ENCODE measurements at regions not wholly inside any gene's neighbourhood (a gene's known extent, or its start where the extent isn't known, plus 50 kb on each side); places are given as distances from the start of the nearest gene placed in this dataset.
"Not testable (repeated sequence)": the region's sequence is repeated elsewhere in the genome, so short reads cannot be mapped to it uniquely, and the experiment has no call there.

- no peak for DNase-seq (ENCODE audit: low read depth)
Observed at GRCh38 chr5:92992073-92992472, 588.9 kb downstream of the NR2F1-AS1 start.

- DNase-seq (ENCODE audit: low read depth), result no peak
Observed at GRCh38 chr5:92991581-92992067, 589.4 kb downstream of the NR2F1-AS1 start.

GRCh38 chr5:92990771-92991170 is 590.2 kb downstream of the NR2F1-AS1 start:
- DNase-seq (ENCODE audit: low read depth), result no peak

GRCh38 chr5:92981001-92981400 is 600.0 kb downstream of the NR2F1-AS1 start:
- no peak for DNase-seq (ENCODE audit: low read depth)

- DNase-seq (ENCODE audit: low read depth), result no peak
Observed at GRCh38 chr5:92980491-92980890, 600.5 kb downstream of the NR2F1-AS1 start.

GRCh38 chr5:92979716-92980115 is 601.3 kb downstream of the NR2F1-AS1 start:
- DNase-seq (ENCODE audit: low read depth), result no peak

GRCh38 chr5:92977846-92978540 is 603.0 kb downstream of the NR2F1-AS1 start:
- no peak for DNase-seq (ENCODE audit: low read depth)

- DNase-seq (ENCODE audit: low read depth), result no peak
Observed at GRCh38 chr5:92976156-92976555, 604.9 kb downstream of the NR2F1-AS1 start.

GRCh38 chr5:92969781-92970237 is 611.2 kb downstream of the NR2F1-AS1 start:
- no peak for DNase-seq (ENCODE audit: low read depth)

GRCh38 chr5:92969191-92969780 is 611.7 kb downstream of the NR2F1-AS1 start:
- peak; percentile 14 for DNase-seq (ENCODE audit: low read depth)

GRCh38 chr5:92963800-92964199 is 617.2 kb downstream of the NR2F1-AS1 start:
- no peak for DNase-seq (ENCODE audit: low read depth)

GRCh38 chr5:92962752-92963151 is 618.3 kb downstream of the NR2F1-AS1 start:
- no peak for DNase-seq (ENCODE audit: low read depth)

GRCh38 chr5:92956886-92957285 is 624.1 kb downstream of the NR2F1-AS1 start:
- no peak for DNase-seq (ENCODE audit: low read depth)

- DNase-seq (ENCODE audit: low read depth), result no peak
Observed at GRCh38 chr5:92952243-92952642, 628.8 kb downstream of the NR2F1-AS1 start.

- no peak for DNase-seq (ENCODE audit: low read depth)
Observed at GRCh38 chr5:92951746-92952145, 629.3 kb downstream of the NR2F1-AS1 start.

- DNase-seq (ENCODE audit: low read depth), result no peak
Observed at GRCh38 chr5:92946546-92946945, 634.5 kb downstream of the NR2F1-AS1 start.

- DNase-seq (ENCODE audit: low read depth), result peak; percentile 8
Observed at GRCh38 chr5:92945605-92946097, 635.4 kb downstream of the NR2F1-AS1 start.

GRCh38 chr5:92944903-92945604 is 636.0 kb downstream of the NR2F1-AS1 start:
- DNase-seq (ENCODE audit: low read depth), result peak; percentile 86

GRCh38 chr5:92944337-92944736 is 636.7 kb downstream of the NR2F1-AS1 start:
- no peak for DNase-seq (ENCODE audit: low read depth)

GRCh38 chr5:92942762-92943161 is 638.3 kb downstream of the NR2F1-AS1 start:
- no peak for DNase-seq (ENCODE audit: low read depth)

GRCh38 chr5:92941806-92942205 is 639.2 kb downstream of the NR2F1-AS1 start:
- no peak for DNase-seq (ENCODE audit: low read depth)

GRCh38 chr5:92939428-92939827 is 641.6 kb downstream of the NR2F1-AS1 start:
- no peak for DNase-seq (ENCODE audit: low read depth)

GRCh38 chr5:92937396-92937795 is 643.6 kb downstream of the NR2F1-AS1 start:
- DNase-seq (ENCODE audit: low read depth), result not testable (repeated sequence)
